DND-41 (cell line): ENCODE measurements at regions not wholly inside any gene's neighbourhood (a gene's known extent, or its start where the extent isn't known, plus 50 kb on each side); places are given as distances from the start of the nearest gene placed in this dataset.
"Not testable (repeated sequence)": the region's sequence is repeated elsewhere in the genome, so short reads cannot be mapped to it uniquely, and the experiment has no call there.

Source experiments
- EZH2 ChIP-seq: IDR thresholded peaks from 3 replicates; pipeline ENCODE4 v1.6.1; 2012; ENCODE audit warnings: borderline replicate concordance, low read depth, mild to moderate bottlenecking, moderate library complexity, low read length, inconsistent platforms; ENCODE audit not compliant: severe bottlenecking
- TF ChIP-seq, protein P1 (sequence below): IDR thresholded peaks from 2 replicates; pipeline ENCODE4 v1.5.1; 2012; ENCODE audit warnings: borderline replicate concordance, low read length, moderate library complexity, mild to moderate bottlenecking; ENCODE audit not compliant: poor library complexity, severe bottlenecking; ENCODE audit errors: extremely low read depth

DNA sequence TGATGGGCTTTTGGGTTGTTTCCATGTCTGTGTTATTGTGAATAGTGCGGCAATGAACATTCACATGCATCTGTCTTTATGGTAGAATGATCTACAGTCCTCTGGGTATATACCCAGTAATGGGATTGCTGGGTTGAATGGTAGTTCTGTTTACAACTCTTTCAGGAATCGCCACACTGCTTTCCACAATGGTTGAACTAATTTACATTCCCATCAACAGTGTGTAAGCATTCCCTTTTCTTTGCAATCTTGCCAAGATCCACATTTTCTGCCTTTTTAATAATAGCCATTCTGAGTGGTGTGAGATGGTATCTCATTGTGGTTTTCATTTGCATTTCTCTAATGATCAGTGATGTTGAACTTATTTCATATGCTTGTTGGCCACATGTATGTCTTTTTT, 756.5 kb downstream of the DIAPH3 start:
- TF ChIP-seq, protein P1, sequence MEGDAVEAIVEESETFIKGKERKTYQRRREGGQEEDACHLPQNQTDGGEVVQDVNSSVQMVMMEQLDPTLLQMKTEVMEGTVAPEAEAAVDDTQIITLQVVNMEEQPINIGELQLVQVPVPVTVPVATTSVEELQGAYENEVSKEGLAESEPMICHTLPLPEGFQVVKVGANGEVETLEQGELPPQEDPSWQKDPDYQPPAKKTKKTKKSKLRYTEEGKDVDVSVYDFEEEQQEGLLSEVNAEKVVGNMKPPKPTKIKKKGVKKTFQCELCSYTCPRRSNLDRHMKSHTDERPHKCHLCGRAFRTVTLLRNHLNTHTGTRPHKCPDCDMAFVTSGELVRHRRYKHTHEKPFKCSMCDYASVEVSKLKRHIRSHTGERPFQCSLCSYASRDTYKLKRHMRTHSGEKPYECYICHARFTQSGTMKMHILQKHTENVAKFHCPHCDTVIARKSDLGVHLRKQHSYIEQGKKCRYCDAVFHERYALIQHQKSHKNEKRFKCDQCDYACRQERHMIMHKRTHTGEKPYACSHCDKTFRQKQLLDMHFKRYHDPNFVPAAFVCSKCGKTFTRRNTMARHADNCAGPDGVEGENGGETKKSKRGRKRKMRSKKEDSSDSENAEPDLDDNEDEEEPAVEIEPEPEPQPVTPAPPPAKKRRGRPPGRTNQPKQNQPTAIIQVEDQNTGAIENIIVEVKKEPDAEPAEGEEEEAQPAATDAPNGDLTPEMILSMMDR: not testable (repeated sequence)
- TF ChIP-seq EZH2: not testable (repeated sequence)
